Lung (tissue), 11 donors: ENCODE measurements at regions not wholly inside any gene's neighbourhood (a gene's known extent, or its start where the extent isn't known, plus 50 kb on each side); places are given as distances from the start of the nearest gene placed in this dataset.
A peak's percentile ranks its signal among the peaks of the same experiment; 100 is the strongest.

Experiments used
- ATAC-seq: fragments of 200-7000 bp; cut with Tn5 transposase; one replicate; pipeline ENCODE4 v1.9.1; 2020; ENCODE audit warnings: moderate number of reproducible peaks; ENCODE audit not compliant: insufficient read depth, low FRiP score
- DNase-seq, 3 donors: peaks; one replicate each; pipeline ENCODE4 v3.0.0-alpha.2; 2013 to 2017
- H3K27ac ChIP-seq, 2 donors: one replicate each; pipeline ENCODE4 v1.5.1; 2013; ENCODE audit warnings: mild to moderate bottlenecking in 2 of 2, moderate library complexity in 2 of 2, control low read depth in 1 of 2, inconsistent platforms in 1 of 2, low read depth in 1 of 2, low read length in 1 of 2
- H3K27me3 ChIP-seq, 3 donors: one replicate each; pipeline ENCODE4 v1.5.1; 2013; ENCODE audit warnings: low read length in 2 of 3; ENCODE audit not compliant: control insufficient read depth in 3 of 3, insufficient read depth in 3 of 3
- H3K36me3 ChIP-seq, 4 donors: one replicate each; pipeline ENCODE4 v1.5.1; 2013; ENCODE audit warnings: low read length in 4 of 4, mild to moderate bottlenecking in 1 of 4, moderate library complexity in 1 of 4; ENCODE audit not compliant: control insufficient read depth in 4 of 4, insufficient read depth in 4 of 4
- H3K4me1 ChIP-seq, 5 donors: one replicate each; pipeline ENCODE4 v1.5.1; 2013; ENCODE audit warnings: low read length in 5 of 5, mild to moderate bottlenecking in 2 of 5, moderate library complexity in 1 of 5; ENCODE audit not compliant: control insufficient read depth in 5 of 5, insufficient read depth in 5 of 5
- H3K4me3 ChIP-seq: one replicate; pipeline ENCODE4 v1.5.1; 2013; ENCODE audit warnings: mild to moderate bottlenecking, control low read depth, moderate library complexity
- H3K9ac ChIP-seq, 2 donors: one replicate each; pipeline ENCODE4 v1.5.1; 2013; ENCODE audit warnings: low read length in 2 of 2, control low read depth in 1 of 2; ENCODE audit not compliant: insufficient read depth in 1 of 2
- H3K9me3 ChIP-seq, 4 donors: one replicate each; pipeline ENCODE4 v1.5.1; 2013; ENCODE audit warnings: low read length in 3 of 4, mild to moderate bottlenecking in 1 of 4, moderate library complexity in 1 of 4; ENCODE audit not compliant: control insufficient read depth in 4 of 4, insufficient read depth in 3 of 4
- CTCF ChIP-seq: IDR thresholded peaks from 2 replicates; pipeline ENCODE4 v1.5.1; 2012; ENCODE audit warnings: mild to moderate bottlenecking; ENCODE audit errors: control extremely low read depth, extremely low read depth
- WGBS, 2 donors: extraction: QIAGEN DNeasy Blood & Tissue Kit; methylation state at CpG; one replicate each; pipeline ENCODE4 v1.1.7; 2013; 5-methylcytosine and 5-hydroxymethylcytosine counted together
- donor health status: control.
- donor health status: control.
- donor health status: Bipolar disorder and iron deficiency.
- donor health status: healthy.
- donor health status: DM: yes; HTN: yes; CAD: no.

- Histone ChIP-seq H3K27me3 (no peaks in the 10 kb centered on the region), H3K9ac (no peak overlapping the region), H3K4me1 (no peaks in the 10 kb centered on the region), H3K36me3 (no peaks in the 10 kb centered on the region), H3K4me3 (no peak overlapping the region), H3K27ac (no peak overlapping the region), H3K9me3 (no peaks in the 10 kb centered on the region)
- TF ChIP-seq CTCF = no peak
- DNase-seq (no peak), ATAC-seq (no peak)
- 88 to 92% methylated on average over 4 of the region's 4 CpGs for WGBS, 2 donors
Observed at GRCh38 chr5:52255308-52255707, 532.4 kb upstream of the ITGA1 start.

- ATAC-seq (no peak), DNase-seq (peak in 2 of 3 donors; percentile 3 to 8)
- Histone ChIP-seq H3K36me3 (no peaks in the 10 kb centered on the region), H3K9me3 (no peaks in the 10 kb centered on the region), H3K4me3 (no peak overlapping the region), H3K27me3 (no peaks in the 10 kb centered on the region), H3K9ac (no peak overlapping the region), H3K4me1 (no peaks in the 10 kb centered on the region), H3K27ac (no peak overlapping the region)
- 34 to 52% methylated on average over 3 of the region's 3 CpGs for WGBS, 2 donors
- no peak for TF ChIP-seq CTCF
Observed at GRCh38 chr5:52262844-52263243, 524.9 kb upstream of the ITGA1 start.

- H3K9me3 ChIP-seq = no peaks in the 10 kb centered on the region
- DNase-seq (peak in 1 of 3 donors; percentile 1), ATAC-seq (no peak)
- H3K9ac ChIP-seq = no peak overlapping the region
- H3K36me3 ChIP-seq = no peaks in the 10 kb centered on the region
- no peaks in the 10 kb centered on the region for H3K27me3 ChIP-seq
- no peaks in the 10 kb centered on the region for H3K4me1 ChIP-seq
- TF ChIP-seq CTCF = no peak
- WGBS, 2 donors = 69 to 75% methylated on average over 1 of the region's 1 CpG
- H3K27ac ChIP-seq = no peak overlapping the region
- no peak overlapping the region for H3K4me3 ChIP-seq
Observed at GRCh38 chr5:52269401-52269800, 518.3 kb upstream of the ITGA1 start.

GRCh38 chr5:52269859-52270258, 517.9 kb upstream of the ITGA1 start:
- no peak overlapping the region for H3K27ac ChIP-seq
- DNase-seq (no peak), ATAC-seq (no peak)
- WGBS, 2 donors = 56 to 77% methylated on average over 4 of the region's 4 CpGs
- TF ChIP-seq CTCF = no peak
- H3K36me3 ChIP-seq = no peaks in the 10 kb centered on the region
- H3K27me3 ChIP-seq = no peaks in the 10 kb centered on the region
- no peak overlapping the region for H3K4me3 ChIP-seq
- no peak overlapping the region for H3K9ac ChIP-seq
- H3K4me1 ChIP-seq = no peaks in the 10 kb centered on the region
- H3K9me3 ChIP-seq = no peaks in the 10 kb centered on the region
